CD14-positive monocyte (primary cell): ENCODE measurements at regions not wholly inside any gene's neighbourhood (a gene's known extent, or its start where the extent isn't known, plus 50 kb on each side); places are given as distances from the start of the nearest gene placed in this dataset.

Experiments
- DNase-seq, 3 donors: peaks; one replicate each; pipeline ENCODE4 v3.0.0-alpha.2; 2011 to 2022
- H2AFZ ChIP-seq: 2 replicates; pipeline ENCODE4 v1.6.0; 2012; ENCODE audit warnings: mild to moderate bottlenecking, low read depth, low read length, inconsistent platforms; ENCODE audit not compliant: insufficient read depth, poor library complexity, severe bottlenecking
- H3K27ac ChIP-seq, 2 donors: 1 replicate in 1 of 2; 2 replicates in 1 of 2; pipeline ENCODE4 v1.5.1; 2012 to 2013; ENCODE audit warnings: low read length in 2 of 2, control low read depth in 1 of 2, inconsistent platforms in 1 of 2, low read depth in 1 of 2, mild to moderate bottlenecking in 1 of 2
- H3K27me3 ChIP-seq, 2 donors: one replicate each; pipeline versions ENCODE4 v1.6.0 to v1.6.1; 2011 to 2013; ENCODE audit warnings: low read length in 2 of 2; ENCODE audit not compliant: control insufficient read depth in 2 of 2, insufficient read depth in 2 of 2
- H3K36me3 ChIP-seq, 2 donors: replicated peaks in 1 of 2; 1 replicate in 1 of 2; 2 replicates in 1 of 2; pipeline versions ENCODE4 v1.5.1 to v1.6.1; 2012 to 2013; ENCODE audit warnings: low read length in 2 of 2, control low read depth in 1 of 2, inconsistent platforms in 1 of 2, mild to moderate bottlenecking in 1 of 2; ENCODE audit not compliant: insufficient read depth in 2 of 2, control insufficient read depth in 1 of 2
- H3K4me1 ChIP-seq, 2 donors: 1 replicate in 1 of 2; 2 replicates in 1 of 2; pipeline versions ENCODE4 v1.5.1 to v1.6.1; 2012 to 2013; ENCODE audit warnings: low read length in 2 of 2, control low read depth in 1 of 2, inconsistent platforms in 1 of 2, mild to moderate bottlenecking in 1 of 2, moderate library complexity in 1 of 2; ENCODE audit not compliant: insufficient read depth in 2 of 2, control insufficient read depth in 1 of 2
- H3K4me2 ChIP-seq: replicated peaks from 2 replicates; pipeline ENCODE3; 2012; ENCODE audit warnings: low read length, moderate library complexity, mild to moderate bottlenecking; ENCODE audit not compliant: poor library complexity, severe bottlenecking; ENCODE audit errors: extremely low read depth
- H3K4me3 ChIP-seq, 3 experiments: fragments of 200-600 bp in 1 of 3; sonication (generic) in 1 of 3; replicated peaks in 1 of 3; 1 replicate in 2 of 3; 2 replicates in 1 of 3; pipeline ENCODE4 v1.5.1; 2011 to 2013; ENCODE audit warnings: low read length in 3 of 3, mild to moderate bottlenecking in 3 of 3, control low read depth in 2 of 3, low read depth in 2 of 3, inconsistent platforms in 1 of 3, moderate library complexity in 1 of 3
- H3K79me2 ChIP-seq: 2 replicates; pipeline ENCODE4 v1.6.0; 2012; ENCODE audit warnings: mild to moderate bottlenecking, control low read depth, inconsistent platforms, low read length, moderate library complexity; ENCODE audit not compliant: insufficient read depth
- H3K9ac ChIP-seq: 2 replicates; pipeline ENCODE4 v1.6.0; 2017; ENCODE audit warnings: low read length, mild to moderate bottlenecking; ENCODE audit not compliant: insufficient read depth, poor library complexity, severe bottlenecking
- H3K9me3 ChIP-seq, 2 donors: replicated peaks in 1 of 2; 1 replicate in 1 of 2; 2 replicates in 1 of 2; pipeline versions ENCODE4 v1.5.1 to v1.6.1; 2012 to 2013; ENCODE audit warnings: low read length in 2 of 2, control low read depth in 1 of 2; ENCODE audit not compliant: control insufficient read depth in 1 of 2, insufficient read depth in 1 of 2
- H4K20me1 ChIP-seq: 2 replicates; pipeline ENCODE4 v1.6.0; 2012; ENCODE audit warnings: mild to moderate bottlenecking, low read length, control low read depth, moderate library complexity; ENCODE audit not compliant: insufficient read depth
- H3K27ac Mint-ChIP-seq, 7 donors: one replicate each; pipeline ENCODE4 v1.8.0; 2020; ENCODE audit warnings: mild to moderate bottlenecking in 7 of 7, mixed read lengths in 7 of 7, moderate library complexity in 6 of 7, inconsistent platforms in 2 of 7
- H3K27me3 Mint-ChIP-seq, 3 donors: one replicate each; pipeline ENCODE4 v1.8.0; 2021 to 2022; ENCODE audit warnings: low read depth in 3 of 3, mild to moderate bottlenecking in 3 of 3, mixed read lengths in 3 of 3, moderate library complexity in 3 of 3, inconsistent platforms in 1 of 3
- H3K36me3 Mint-ChIP-seq, 2 donors: one replicate each; pipeline ENCODE4 v1.8.0; 2020; ENCODE audit warnings: mixed read lengths in 2 of 2, inconsistent platforms in 1 of 2, mild to moderate bottlenecking in 1 of 2
- H3K4me1 Mint-ChIP-seq: one replicate; pipeline ENCODE4 v1.8.0; 2020; ENCODE audit warnings: mild to moderate bottlenecking, mixed read lengths
- H3K4me3 Mint-ChIP-seq, 2 donors: one replicate each; pipeline ENCODE4 v1.8.0; 2020; ENCODE audit warnings: mild to moderate bottlenecking in 2 of 2, mixed read lengths in 2 of 2, moderate library complexity in 1 of 2
- H3K9me3 Mint-ChIP-seq, 7 donors: one replicate each; pipeline ENCODE4 v1.8.0; 2020 to 2022; ENCODE audit warnings: mixed read lengths in 7 of 7, mild to moderate bottlenecking in 6 of 7, moderate library complexity in 6 of 7, inconsistent platforms in 2 of 7
- WGBS: methylation state at CpG from one replicate; pipeline ENCODE4 v1.1.5; 2013; ENCODE audit warnings: missing lambda C conversion rate; ENCODE audit not compliant: insufficient coverage; 5-methylcytosine and 5-hydroxymethylcytosine counted together
- intact Hi-C, 2 donors: fragments of 100-400 bp; cut with micrococcal nuclease; formaldehyde crosslinking; loops; one replicate each; pipeline versions ENCODE4 v1.15.0 to v1.15.1; 2023
- TF ChIP-seq, protein P1 (sequence below): fragments of 200-600 bp; IDR thresholded peaks from one replicate; pipeline ENCODE4 v1.8.0; 2022; ENCODE audit warnings: antibody characterized with exemption, mild to moderate bottlenecking

DNA sequence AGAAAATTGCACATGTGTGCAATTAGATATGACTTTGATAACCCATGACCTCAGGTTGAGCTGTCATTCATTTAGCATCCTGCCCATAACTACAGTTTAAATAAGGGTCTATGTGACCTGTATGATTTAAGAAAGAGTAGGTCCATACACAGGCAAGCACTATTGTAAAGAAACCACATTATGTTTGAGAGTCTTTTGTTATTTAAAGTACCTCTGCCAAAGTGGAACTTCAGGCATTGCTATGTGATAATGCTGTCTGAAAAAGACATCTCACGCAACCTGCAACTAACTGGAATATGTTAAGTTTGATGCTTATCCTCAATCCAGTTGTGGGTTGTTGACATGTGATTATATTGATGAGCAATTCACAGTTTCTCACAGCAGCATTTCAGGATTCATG lies 317.0 kb downstream of the TMEM161B start:
- intact Hi-C loops: no loop called here
- Histone ChIP-seq H3K4me2 (no peak overlapping the region), H4K20me1 (no peaks in the 10 kb centered on the region), H3K27me3 (no peaks in the 10 kb centered on the region), H3K4me1 (no peaks in the 10 kb centered on the region), H3K9ac (no peak overlapping the region), H3K4me3 (no peak overlapping the region), H2AFZ (no peak overlapping the region), H3K36me3 (no peaks in the 10 kb centered on the region), H3K9me3 (peaks cover 0 to 6% of the 10 kb centered on the region in 2 donors), H3K79me2 (no peaks in the 10 kb centered on the region), H3K27ac (no peak overlapping the region)
- DNase-seq: no peak
- Mint-ChIP-seq H3K4me3 (no peak overlapping the region), H3K9me3 (peaks cover 0 to 9% (median 2%) of the 10 kb centered on the region in 7 donors), H3K36me3 (no peaks in the 10 kb centered on the region), H3K27me3 (peaks cover 0 to 3% (median 0%) of the 10 kb centered on the region in 3 donors), H3K27ac (no peak overlapping the region), H3K4me1 (no peaks in the 10 kb centered on the region)
- TF ChIP-seq, protein P1, sequence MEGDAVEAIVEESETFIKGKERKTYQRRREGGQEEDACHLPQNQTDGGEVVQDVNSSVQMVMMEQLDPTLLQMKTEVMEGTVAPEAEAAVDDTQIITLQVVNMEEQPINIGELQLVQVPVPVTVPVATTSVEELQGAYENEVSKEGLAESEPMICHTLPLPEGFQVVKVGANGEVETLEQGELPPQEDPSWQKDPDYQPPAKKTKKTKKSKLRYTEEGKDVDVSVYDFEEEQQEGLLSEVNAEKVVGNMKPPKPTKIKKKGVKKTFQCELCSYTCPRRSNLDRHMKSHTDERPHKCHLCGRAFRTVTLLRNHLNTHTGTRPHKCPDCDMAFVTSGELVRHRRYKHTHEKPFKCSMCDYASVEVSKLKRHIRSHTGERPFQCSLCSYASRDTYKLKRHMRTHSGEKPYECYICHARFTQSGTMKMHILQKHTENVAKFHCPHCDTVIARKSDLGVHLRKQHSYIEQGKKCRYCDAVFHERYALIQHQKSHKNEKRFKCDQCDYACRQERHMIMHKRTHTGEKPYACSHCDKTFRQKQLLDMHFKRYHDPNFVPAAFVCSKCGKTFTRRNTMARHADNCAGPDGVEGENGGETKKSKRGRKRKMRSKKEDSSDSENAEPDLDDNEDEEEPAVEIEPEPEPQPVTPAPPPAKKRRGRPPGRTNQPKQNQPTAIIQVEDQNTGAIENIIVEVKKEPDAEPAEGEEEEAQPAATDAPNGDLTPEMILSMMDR: no peak
- no CpG with 5 or more reads among the region's 1 CpG for WGBS

DNA sequence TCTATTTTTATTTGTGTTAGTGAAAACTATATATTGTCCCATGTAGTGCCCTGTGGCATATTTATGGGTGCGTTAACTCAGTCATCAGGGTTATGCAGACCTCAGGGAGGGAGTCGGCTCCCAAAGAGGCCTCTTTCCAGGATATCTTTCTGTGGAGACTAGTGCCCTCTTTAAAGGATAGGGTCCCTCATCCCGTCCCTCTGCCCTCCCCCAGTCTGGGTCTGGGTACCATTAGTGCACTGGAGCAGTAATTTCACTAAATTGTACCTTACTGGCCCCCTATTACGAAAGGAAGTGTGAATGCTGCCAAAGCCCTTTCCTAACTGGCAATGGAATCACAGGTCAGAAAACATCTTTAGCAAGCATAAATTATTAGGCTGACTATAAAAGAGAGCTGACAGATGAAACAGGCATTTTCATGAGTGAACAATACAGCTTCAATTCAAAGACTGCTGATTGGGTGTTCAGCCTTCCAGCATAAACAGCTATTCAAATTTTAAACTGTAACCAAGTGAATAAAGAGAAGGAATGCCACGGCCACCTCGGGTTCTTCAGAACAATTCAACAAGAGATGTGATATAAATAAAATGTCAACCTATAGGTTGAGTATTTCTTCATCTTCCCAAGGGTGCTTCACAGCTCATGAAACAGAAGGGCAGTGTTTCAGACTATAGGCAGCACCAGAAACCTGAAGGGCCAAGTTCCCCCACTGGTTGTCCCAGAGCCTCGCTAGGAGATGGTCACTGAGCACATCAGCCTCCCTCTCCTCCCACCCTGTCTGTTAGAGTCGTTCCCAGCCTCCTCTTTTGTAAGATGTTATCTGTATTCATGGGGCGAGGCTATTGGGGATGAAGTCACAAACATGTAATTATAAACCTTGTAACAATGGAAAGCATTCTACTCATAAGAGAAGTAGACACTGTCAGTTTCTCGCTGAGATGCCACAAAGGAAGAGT lies 318.7 kb downstream of the TMEM161B start:
- 93% methylated on average over 2 of the region's 10 CpGs for WGBS

More for the DNA sequence above, 318.7 kb downstream of the TMEM161B start:
- H3K4me3 ChIP-seq: no peak overlapping the region
- H3K9me3 ChIP-seq: peaks cover 0 to 4% of the 10 kb centered on the region in 2 donors
- DNase-seq: no peak
- H3K4me1 ChIP-seq: no peaks in the 10 kb centered on the region
- H3K36me3 ChIP-seq: no peaks in the 10 kb centered on the region
- H4K20me1 ChIP-seq: no peaks in the 10 kb centered on the region
- H2AFZ ChIP-seq: no peak overlapping the region
- Mint-ChIP-seq H3K4me1 (no peaks in the 10 kb centered on the region), H3K36me3 (no peaks in the 10 kb centered on the region), H3K9me3 (peaks cover 0 to 5% (median 2%) of the 10 kb centered on the region in 7 donors), H3K27ac (peak overlapping the region in 1 of 7 donors; percentile 53), H3K4me3 (no peak overlapping the region), H3K27me3 (peaks cover 0 to under 1% (median 0%) of the 10 kb centered on the region in 3 donors)
- TF ChIP-seq, protein P1: no peak
- intact Hi-C loops: no loop called here
- H3K27me3 ChIP-seq: no peaks in the 10 kb centered on the region
- H3K4me2 ChIP-seq: no peak overlapping the region
- no peak overlapping the region for H3K27ac ChIP-seq
- no peaks in the 10 kb centered on the region for H3K79me2 ChIP-seq
- no peak overlapping the region for H3K9ac ChIP-seq
